ENCODE measurements at regions not wholly inside any gene's neighbourhood (a gene's known extent, or its start where the extent isn't known, plus 50 kb on each side); places are given as distances from the start of the nearest gene placed in this dataset.

DNA sequence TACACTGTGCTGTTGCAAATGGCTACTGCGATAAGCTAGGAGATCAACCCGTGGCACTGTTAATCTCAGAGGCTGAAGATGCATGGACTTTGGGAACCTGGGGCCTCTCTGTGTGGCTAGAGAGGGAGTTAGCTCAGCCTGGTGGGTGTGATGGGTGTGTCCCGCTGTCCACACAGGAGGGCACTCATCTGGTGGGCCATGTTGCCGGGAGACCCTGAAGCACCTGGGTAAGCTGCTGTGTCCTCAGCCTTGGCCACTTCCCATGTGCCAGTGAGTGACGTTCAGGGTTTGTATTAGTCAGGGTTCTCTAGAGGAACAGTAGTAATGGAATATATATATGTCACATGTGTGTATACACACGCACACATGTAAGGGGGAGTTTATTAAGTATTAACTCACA, 132.7 kb downstream of the ERMARD start:
- Histone ChIP-seq H2BK120ac (ENCODE audit: insufficient read depth, low read length, poor library complexity) (no peak overlapping the region), H2AK5ac (ENCODE audit: low read length) (no peak overlapping the region), H4K91ac (ENCODE audit: low read depth, low read length) (no peak overlapping the region), H3K4me1 (ENCODE audit: control insufficient read depth in 1 of 2, insufficient read depth in 2 of 2, low read length in 2 of 2) (no peaks in the 10 kb centered on the region), H3K9me3 (ENCODE audit: insufficient read depth, low read depth, low read length) (peaks cover 7% of the 10 kb centered on the region), H3K36me3 (ENCODE audit: control insufficient read depth in 1 of 2, insufficient read depth in 2 of 2, low read length in 2 of 2) (no peaks in the 10 kb centered on the region), H2AFZ (ENCODE audit: insufficient read depth, low read length, poor library complexity) (no peak overlapping the region), H3K27me3 (ENCODE audit: insufficient read depth, low read length) (no peaks in the 10 kb centered on the region), H3K4me2 (ENCODE audit: low read length) (no peak overlapping the region), H2BK12ac (ENCODE audit: low read length) (no peak overlapping the region), H2BK5ac (ENCODE audit: low read depth, low read length, poor library complexity) (no peak overlapping the region), H3K18ac (ENCODE audit: low read length) (no peak overlapping the region), H3K79me2 (ENCODE audit: control insufficient read depth, insufficient read depth, low read length, poor library complexity) (no peaks in the 10 kb centered on the region), H3K79me1 (ENCODE audit: low read length) (no peaks in the 10 kb centered on the region), H3K4me3 (ENCODE audit: low read depth, low read length) (no peak overlapping the region), H4K8ac (ENCODE audit: low read depth, low read length) (no peak overlapping the region), H3K23ac (ENCODE audit: low read length) (no peak overlapping the region), H3K4ac (ENCODE audit: low read depth, low read length) (no peak overlapping the region), H3K27ac (ENCODE audit: low read depth, low read length) (no peak overlapping the region), H3K9ac (ENCODE audit: low read length) (no peak overlapping the region), H3K14ac (ENCODE audit: low read length) (no peak overlapping the region), H4K12ac (ENCODE audit: low read depth, low read length) (no peak overlapping the region)
- whole genome bisulfite sequencing (ENCODE audit: extremely low coverage, insufficient coverage, insufficient read length) = no CpG with 5 or more reads among the region's 6 CpGs
- no peak for DNase-seq

- H2BK12ac ChIP-seq (ENCODE audit: low read length) = no peak overlapping the region
- H3K27ac ChIP-seq (ENCODE audit: low read depth, low read length) = no peak overlapping the region
- no peaks in the 10 kb centered on the region for H3K79me1 ChIP-seq (ENCODE audit: low read length)
- H3K36me3 ChIP-seq (ENCODE audit: control insufficient read depth in 1 of 2, insufficient read depth in 2 of 2, low read length in 2 of 2) = no peaks in the 10 kb centered on the region
- no peak overlapping the region for H2BK120ac ChIP-seq (ENCODE audit: insufficient read depth, low read length, poor library complexity)
- no peak overlapping the region for H4K12ac ChIP-seq (ENCODE audit: low read depth, low read length)
- no peaks in the 10 kb centered on the region for H3K79me2 ChIP-seq (ENCODE audit: control insufficient read depth, insufficient read depth, low read length, poor library complexity)
- no peak overlapping the region for H4K8ac ChIP-seq (ENCODE audit: low read depth, low read length)
- no peak overlapping the region for H4K91ac ChIP-seq (ENCODE audit: low read depth, low read length)
- no peak overlapping the region for H2AK5ac ChIP-seq (ENCODE audit: low read length)
- H3K27me3 ChIP-seq (ENCODE audit: insufficient read depth, low read length) = no peaks in the 10 kb centered on the region
- no peak overlapping the region for H2AFZ ChIP-seq (ENCODE audit: insufficient read depth, low read length, poor library complexity)
- no peak overlapping the region for H3K23ac ChIP-seq (ENCODE audit: low read length)
- no peak overlapping the region for H3K9ac ChIP-seq (ENCODE audit: low read length)
- no peak overlapping the region for H3K4me2 ChIP-seq (ENCODE audit: low read length)
- no peak overlapping the region for H3K4me3 ChIP-seq (ENCODE audit: low read depth, low read length)
- H3K18ac ChIP-seq (ENCODE audit: low read length) = no peak overlapping the region
- H3K4ac ChIP-seq (ENCODE audit: low read depth, low read length) = no peak overlapping the region
- H3K9me3 ChIP-seq (ENCODE audit: insufficient read depth, low read depth, low read length) = peaks cover 7% of the 10 kb centered on the region
- DNase-seq = no peak
- no peaks in the 10 kb centered on the region for H3K4me1 ChIP-seq (ENCODE audit: control insufficient read depth in 1 of 2, insufficient read depth in 2 of 2, low read length in 2 of 2)
- WGBS (ENCODE audit: extremely low coverage, insufficient coverage, insufficient read length) = no CpG with 5 or more reads among the region's 10 CpGs
- H3K14ac ChIP-seq (ENCODE audit: low read length) = no peak overlapping the region
- no peak overlapping the region for H2BK5ac ChIP-seq (ENCODE audit: low read depth, low read length, poor library complexity)
Observed at GRCh38 chr6:169883316-169883715, 131.9 kb downstream of the ERMARD start.

GRCh38 chr6:169881976-169882375, 130.6 kb downstream of the ERMARD start:
- Histone ChIP-seq H4K8ac (ENCODE audit: low read depth, low read length) (no peak overlapping the region), H2AFZ (ENCODE audit: insufficient read depth, low read length, poor library complexity) (no peak overlapping the region), H2BK120ac (ENCODE audit: insufficient read depth, low read length, poor library complexity) (no peak overlapping the region), H3K27me3 (ENCODE audit: insufficient read depth, low read length) (no peaks in the 10 kb centered on the region), H3K4me3 (ENCODE audit: low read depth, low read length) (no peak overlapping the region), H3K14ac (ENCODE audit: low read length) (no peak overlapping the region), H3K4me2 (ENCODE audit: low read length) (no peak overlapping the region), H3K23ac (ENCODE audit: low read length) (no peak overlapping the region), H3K79me2 (ENCODE audit: control insufficient read depth, insufficient read depth, low read length, poor library complexity) (no peaks in the 10 kb centered on the region), H2AK5ac (ENCODE audit: low read length) (no peak overlapping the region), H3K9ac (ENCODE audit: low read length) (no peak overlapping the region), H3K4ac (ENCODE audit: low read depth, low read length) (no peak overlapping the region), H3K9me3 (ENCODE audit: insufficient read depth, low read depth, low read length) (peaks cover 7% of the 10 kb centered on the region), H3K79me1 (ENCODE audit: low read length) (no peaks in the 10 kb centered on the region), H3K18ac (ENCODE audit: low read length) (no peak overlapping the region), H3K27ac (ENCODE audit: low read depth, low read length) (no peak overlapping the region), H4K12ac (ENCODE audit: low read depth, low read length) (no peak overlapping the region), H2BK5ac (ENCODE audit: low read depth, low read length, poor library complexity) (no peak overlapping the region), H3K36me3 (ENCODE audit: control insufficient read depth in 1 of 2, insufficient read depth in 2 of 2, low read length in 2 of 2) (no peaks in the 10 kb centered on the region), H4K91ac (ENCODE audit: low read depth, low read length) (no peak overlapping the region), H3K4me1 (ENCODE audit: control insufficient read depth in 1 of 2, insufficient read depth in 2 of 2, low read length in 2 of 2) (no peaks in the 10 kb centered on the region), H2BK12ac (ENCODE audit: low read length) (no peak overlapping the region)
- no CpG with 5 or more reads among the region's 13 CpGs for WGBS (ENCODE audit: extremely low coverage, insufficient coverage, insufficient read length)
- DNase-seq = no peak

DNA sequence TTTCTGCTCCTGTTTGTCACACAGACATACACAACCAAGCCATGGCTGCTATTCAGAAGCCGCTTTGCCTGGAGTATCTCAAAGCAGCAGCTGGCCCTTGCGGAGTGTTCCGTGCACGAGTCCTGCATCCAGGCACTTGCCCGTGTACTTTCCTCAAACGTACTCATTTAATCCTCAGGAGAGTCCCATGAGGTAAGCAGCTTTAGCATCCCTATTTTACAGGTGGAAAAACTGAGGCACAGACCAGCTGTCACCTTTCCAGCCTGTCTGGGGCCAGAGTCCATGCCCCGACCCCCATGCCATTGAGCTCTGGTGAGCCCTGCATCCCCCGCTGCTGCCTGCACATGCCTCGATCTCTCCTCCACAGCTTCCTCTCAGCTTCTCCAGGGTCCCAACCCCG, 130.0 kb downstream of the ERMARD start:
- WGBS (ENCODE audit: extremely low coverage, insufficient coverage, insufficient read length) = no CpG with 5 or more reads among the region's 10 CpGs
- no peaks in the 10 kb centered on the region for H3K27me3 ChIP-seq (ENCODE audit: insufficient read depth, low read length)
- no peak overlapping the region for H2AFZ ChIP-seq (ENCODE audit: insufficient read depth, low read length, poor library complexity)
- no peak overlapping the region for H3K27ac ChIP-seq (ENCODE audit: low read depth, low read length)
- H3K23ac ChIP-seq (ENCODE audit: low read length) = no peak overlapping the region
- H2BK5ac ChIP-seq (ENCODE audit: low read depth, low read length, poor library complexity) = no peak overlapping the region
- no peak overlapping the region for H3K4ac ChIP-seq (ENCODE audit: low read depth, low read length)
- DNase-seq = no peak
- no peaks in the 10 kb centered on the region for H3K79me2 ChIP-seq (ENCODE audit: control insufficient read depth, insufficient read depth, low read length, poor library complexity)
- no peak overlapping the region for H3K4me3 ChIP-seq (ENCODE audit: low read depth, low read length)
- no peak overlapping the region for H3K14ac ChIP-seq (ENCODE audit: low read length)
- no peak overlapping the region for H4K91ac ChIP-seq (ENCODE audit: low read depth, low read length)
- no peak overlapping the region for H3K18ac ChIP-seq (ENCODE audit: low read length)
- H3K4me1 ChIP-seq (ENCODE audit: control insufficient read depth in 1 of 2, insufficient read depth in 2 of 2, low read length in 2 of 2) = no peaks in the 10 kb centered on the region
- no peak overlapping the region for H2BK12ac ChIP-seq (ENCODE audit: low read length)
- H3K36me3 ChIP-seq (ENCODE audit: control insufficient read depth in 1 of 2, insufficient read depth in 2 of 2, low read length in 2 of 2) = no peaks in the 10 kb centered on the region
- H2BK120ac ChIP-seq (ENCODE audit: insufficient read depth, low read length, poor library complexity) = no peak overlapping the region
- no peak overlapping the region for H4K12ac ChIP-seq (ENCODE audit: low read depth, low read length)
- H3K4me2 ChIP-seq (ENCODE audit: low read length) = no peak overlapping the region
- peaks cover 7% of the 10 kb centered on the region for H3K9me3 ChIP-seq (ENCODE audit: insufficient read depth, low read depth, low read length)
- H3K79me1 ChIP-seq (ENCODE audit: low read length) = no peaks in the 10 kb centered on the region
- H4K8ac ChIP-seq (ENCODE audit: low read depth, low read length) = no peak overlapping the region
- no peak overlapping the region for H2AK5ac ChIP-seq (ENCODE audit: low read length)
- no peak overlapping the region for H3K9ac ChIP-seq (ENCODE audit: low read length)

All from trophoblast cell (in vitro differentiated cells and primary cell).